WTC11 (cell line): ENCODE measurements at regions not wholly inside any gene's neighbourhood (a gene's known extent, or its start where the extent isn't known, plus 50 kb on each side); places are given as distances from the start of the nearest gene placed in this dataset.
"Not testable (repeated sequence)": the region's sequence is repeated elsewhere in the genome, so short reads cannot be mapped to it uniquely, and the experiment has no call there.

Experiments used
- ATAC-seq: fragments of 200-7000 bp; cut with Tn5 transposase; 2 replicates; pipeline ENCODE4 v1.10.0; 2021; ENCODE audit warnings: mild to moderate bottlenecking, moderate library complexity
- CTCF ChIA-PET: fragments of 300-600 bp; sonication (Branson Sonifier 250); formaldehyde crosslinking; loops from one replicate; lab custom pipeline; 2021; ENCODE audit warnings: antibody characterized with exemption; lab: Charles Lee
- POLR2A ChIA-PET: fragments of 350-600 bp; sonication (Branson Sonifier 250); formaldehyde crosslinking; loops from one replicate; lab custom pipeline; 2021; ENCODE audit warnings: antibody characterized with exemption; lab: Charles Lee
- DNase-seq: peaks from one replicate; pipeline ENCODE4 v3.0.0; 2021; ENCODE audit warnings: low spot score
- H3K27ac Mint-ChIP-seq: 2 replicates; pipeline ENCODE4 v1.8.0; 2021; ENCODE audit warnings: mixed read lengths
- H3K27me3 Mint-ChIP-seq: 2 replicates; pipeline ENCODE4 v1.8.0; 2021; ENCODE audit warnings: low read depth, mild to moderate bottlenecking, moderate library complexity, mixed read lengths
- H3K36me3 Mint-ChIP-seq: 2 replicates; pipeline ENCODE4 v1.8.0; 2021; ENCODE audit warnings: mixed read lengths
- H3K4me1 Mint-ChIP-seq: 2 replicates; pipeline ENCODE4 v1.8.0; 2022; ENCODE audit warnings: mixed read lengths
- H3K4me3 Mint-ChIP-seq: 2 replicates; pipeline ENCODE4 v1.8.0; 2021; ENCODE audit warnings: mild to moderate bottlenecking, moderate library complexity, mixed read lengths
- H3K9me3 Mint-ChIP-seq: 2 replicates; pipeline ENCODE4 v1.8.0; 2021; ENCODE audit warnings: mixed read lengths
- CBFB ChIP-seq: sonication (generic); formaldehyde crosslinking; IDR thresholded peaks from 2 replicates; pipeline ENCODE4 v1.8.1; 2022; ENCODE audit warnings: mild to moderate bottlenecking, low read depth, missing genetic modification reagents
- CREB1 ChIP-seq: sonication (generic); formaldehyde crosslinking; IDR thresholded peaks from 2 replicates; pipeline ENCODE4 v1.8.0; 2023; ENCODE audit warnings: mild to moderate bottlenecking, missing genetic modification reagents
- ELF4 ChIP-seq: sonication (generic); formaldehyde crosslinking; IDR thresholded peaks from 2 replicates; pipeline ENCODE4 v1.8.1; 2022; ENCODE audit warnings: low read depth, mild to moderate bottlenecking, moderate library complexity, missing genetic modification reagents
- HMGA2 ChIP-seq: fragments of 250-450 bp; sonication (Bioruptor Pico); IDR thresholded peaks from 2 replicates; pipeline ENCODE4 v1.4.0; 2021; ENCODE audit warnings: mild to moderate bottlenecking, moderate library complexity
- KAT7 ChIP-seq: sonication (generic); formaldehyde crosslinking; IDR thresholded peaks from 2 replicates; pipeline ENCODE4 v1.8.1; 2023; ENCODE audit warnings: missing genetic modification reagents, mild to moderate bottlenecking, borderline replicate concordance
- NR1H2 ChIP-seq: sonication (generic); formaldehyde crosslinking; IDR thresholded peaks from 2 replicates; pipeline ENCODE4 v1.9.0; 2021; ENCODE audit warnings: mild to moderate bottlenecking, moderate library complexity, missing genetic modification reagents
- NR2C2 ChIP-seq: sonication (generic); formaldehyde crosslinking; IDR thresholded peaks from 2 replicates; pipeline ENCODE4 v1.8.0; 2022; ENCODE audit warnings: mild to moderate bottlenecking, missing genetic modification reagents
- PRRX2 ChIP-seq: fragments of 250-450 bp; sonication (Bioruptor Pico); IDR thresholded peaks from 2 replicates; pipeline ENCODE4 v1.8.0; 2021; ENCODE audit warnings: mild to moderate bottlenecking
- TEAD1 ChIP-seq: sonication (generic); formaldehyde crosslinking; IDR thresholded peaks from 2 replicates; pipeline ENCODE4 v1.8.0; 2022; ENCODE audit warnings: mild to moderate bottlenecking, missing genetic modification reagents
- TP53 ChIP-seq: sonication (generic); formaldehyde crosslinking; IDR thresholded peaks from 2 replicates; pipeline ENCODE4 v1.8.1; 2023; ENCODE audit warnings: mild to moderate bottlenecking, missing genetic modification reagents
- ZBTB21 ChIP-seq: sonication (generic); formaldehyde crosslinking; IDR thresholded peaks from 2 replicates; pipeline ENCODE4 v1.8.1; 2023; ENCODE audit warnings: mild to moderate bottlenecking, missing genetic modification reagents, borderline replicate concordance
- ZNF423 ChIP-seq: fragments of 250-450 bp; sonication (Bioruptor Pico); IDR thresholded peaks from 2 replicates; pipeline ENCODE4 v2.1.2; 2022; ENCODE audit warnings: mild to moderate bottlenecking, moderate library complexity
- TF ChIP-seq, protein P1 (sequence below): sonication (generic); formaldehyde crosslinking; IDR thresholded peaks from 2 replicates; pipeline ENCODE4 v1.8.1; 2022; ENCODE audit warnings: low read depth, missing genetic modification reagents, borderline replicate concordance
- TF ChIP-seq, protein P2 (sequence below): sonication (generic); formaldehyde crosslinking; IDR thresholded peaks from 2 replicates; pipeline ENCODE4 v1.8.0; 2023; ENCODE audit warnings: mild to moderate bottlenecking, missing genetic modification reagents
- TF ChIP-seq, protein P3 (sequence below): sonication (generic); formaldehyde crosslinking; IDR thresholded peaks from 2 replicates; pipeline ENCODE4 v1.8.0; 2022; ENCODE audit warnings: mild to moderate bottlenecking, missing genetic modification reagents
- TF ChIP-seq, protein P4 (sequence below): sonication (generic); formaldehyde crosslinking; IDR thresholded peaks from 2 replicates; pipeline ENCODE4 v1.8.1; 2023; ENCODE audit warnings: mild to moderate bottlenecking, missing genetic modification reagents, moderate library complexity
- TF ChIP-seq, protein P5 (sequence below): sonication (generic); formaldehyde crosslinking; IDR thresholded peaks from 2 replicates; pipeline ENCODE4 v1.8.1; 2023; ENCODE audit warnings: mild to moderate bottlenecking, missing genetic modification reagents
- TF ChIP-seq, protein P6 (sequence below): fragments of 250-450 bp; sonication (Bioruptor Pico); IDR thresholded peaks from 2 replicates; pipeline ENCODE4 v1.9.0; 2021; ENCODE audit warnings: moderate library complexity, mild to moderate bottlenecking, inconsistent platforms, borderline replicate concordance
- TF ChIP-seq, protein P7 (sequence below): sonication (generic); formaldehyde crosslinking; IDR thresholded peaks from 2 replicates; pipeline ENCODE4 v1.8.1; 2023; ENCODE audit warnings: mild to moderate bottlenecking, missing genetic modification reagents

DNA sequence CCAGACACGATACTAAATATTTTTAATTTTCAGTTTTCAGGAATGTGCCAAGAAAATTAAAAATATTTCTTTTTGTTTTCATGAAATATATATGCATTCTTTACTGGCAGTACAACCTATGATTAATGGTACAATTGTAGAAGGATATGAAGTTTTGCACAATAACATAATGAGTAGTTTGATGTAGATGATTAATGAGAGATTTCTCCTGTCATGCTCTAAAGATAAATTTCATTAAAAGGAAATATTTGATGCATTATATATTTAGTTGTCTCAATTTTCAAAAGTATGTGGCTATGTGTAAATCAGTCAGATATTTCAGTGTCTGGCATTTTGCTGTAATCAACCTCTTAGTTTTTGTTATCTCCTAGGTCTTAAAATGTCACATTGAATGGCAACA, 940.2 kb upstream of the MDGA2 start:
- Mint-ChIP-seq H3K27me3 (no peaks in the 10 kb centered on the region; the same call in 1 of the 2 replicates), H3K4me3 (no peak overlapping the region), H3K36me3 (peaks cover 26% of the 10 kb centered on the region), H3K4me1 (no peaks in the 10 kb centered on the region), H3K9me3 (peaks cover 38% of the 10 kb centered on the region), H3K27ac (no peak overlapping the region)
- TF ChIP-seq, protein P1, sequence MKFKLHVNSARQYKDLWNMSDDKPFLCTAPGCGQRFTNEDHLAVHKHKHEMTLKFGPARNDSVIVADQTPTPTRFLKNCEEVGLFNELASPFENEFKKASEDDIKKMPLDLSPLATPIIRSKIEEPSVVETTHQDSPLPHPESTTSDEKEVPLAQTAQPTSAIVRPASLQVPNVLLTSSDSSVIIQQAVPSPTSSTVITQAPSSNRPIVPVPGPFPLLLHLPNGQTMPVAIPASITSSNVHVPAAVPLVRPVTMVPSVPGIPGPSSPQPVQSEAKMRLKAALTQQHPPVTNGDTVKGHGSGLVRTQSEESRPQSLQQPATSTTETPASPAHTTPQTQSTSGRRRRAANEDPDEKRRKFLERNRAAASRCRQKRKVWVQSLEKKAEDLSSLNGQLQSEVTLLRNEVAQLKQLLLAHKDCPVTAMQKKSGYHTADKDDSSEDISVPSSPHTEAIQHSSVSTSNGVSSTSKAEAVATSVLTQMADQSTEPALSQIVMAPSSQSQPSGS (CRISPR knock-in tag), result no peak
- TF ChIP-seq TP53 (CRISPR knock-in tag) (no peak), TEAD1 (CRISPR knock-in tag) (no peak), CREB1 (CRISPR knock-in tag) (no peak), ZBTB21 (CRISPR knock-in tag) (no peak)
- TF ChIP-seq, protein P2, sequence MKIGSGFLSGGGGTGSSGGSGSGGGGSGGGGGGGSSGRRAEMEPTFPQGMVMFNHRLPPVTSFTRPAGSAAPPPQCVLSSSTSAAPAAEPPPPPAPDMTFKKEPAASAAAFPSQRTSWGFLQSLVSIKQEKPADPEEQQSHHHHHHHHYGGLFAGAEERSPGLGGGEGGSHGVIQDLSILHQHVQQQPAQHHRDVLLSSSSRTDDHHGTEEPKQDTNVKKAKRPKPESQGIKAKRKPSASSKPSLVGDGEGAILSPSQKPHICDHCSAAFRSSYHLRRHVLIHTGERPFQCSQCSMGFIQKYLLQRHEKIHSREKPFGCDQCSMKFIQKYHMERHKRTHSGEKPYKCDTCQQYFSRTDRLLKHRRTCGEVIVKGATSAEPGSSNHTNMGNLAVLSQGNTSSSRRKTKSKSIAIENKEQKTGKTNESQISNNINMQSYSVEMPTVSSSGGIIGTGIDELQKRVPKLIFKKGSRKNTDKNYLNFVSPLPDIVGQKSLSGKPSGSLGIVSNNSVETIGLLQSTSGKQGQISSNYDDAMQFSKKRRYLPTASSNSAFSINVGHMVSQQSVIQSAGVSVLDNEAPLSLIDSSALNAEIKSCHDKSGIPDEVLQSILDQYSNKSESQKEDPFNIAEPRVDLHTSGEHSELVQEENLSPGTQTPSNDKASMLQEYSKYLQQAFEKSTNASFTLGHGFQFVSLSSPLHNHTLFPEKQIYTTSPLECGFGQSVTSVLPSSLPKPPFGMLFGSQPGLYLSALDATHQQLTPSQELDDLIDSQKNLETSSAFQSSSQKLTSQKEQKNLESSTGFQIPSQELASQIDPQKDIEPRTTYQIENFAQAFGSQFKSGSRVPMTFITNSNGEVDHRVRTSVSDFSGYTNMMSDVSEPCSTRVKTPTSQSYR (CRISPR knock-in tag), result no peak
- TF ChIP-seq, protein P3, sequence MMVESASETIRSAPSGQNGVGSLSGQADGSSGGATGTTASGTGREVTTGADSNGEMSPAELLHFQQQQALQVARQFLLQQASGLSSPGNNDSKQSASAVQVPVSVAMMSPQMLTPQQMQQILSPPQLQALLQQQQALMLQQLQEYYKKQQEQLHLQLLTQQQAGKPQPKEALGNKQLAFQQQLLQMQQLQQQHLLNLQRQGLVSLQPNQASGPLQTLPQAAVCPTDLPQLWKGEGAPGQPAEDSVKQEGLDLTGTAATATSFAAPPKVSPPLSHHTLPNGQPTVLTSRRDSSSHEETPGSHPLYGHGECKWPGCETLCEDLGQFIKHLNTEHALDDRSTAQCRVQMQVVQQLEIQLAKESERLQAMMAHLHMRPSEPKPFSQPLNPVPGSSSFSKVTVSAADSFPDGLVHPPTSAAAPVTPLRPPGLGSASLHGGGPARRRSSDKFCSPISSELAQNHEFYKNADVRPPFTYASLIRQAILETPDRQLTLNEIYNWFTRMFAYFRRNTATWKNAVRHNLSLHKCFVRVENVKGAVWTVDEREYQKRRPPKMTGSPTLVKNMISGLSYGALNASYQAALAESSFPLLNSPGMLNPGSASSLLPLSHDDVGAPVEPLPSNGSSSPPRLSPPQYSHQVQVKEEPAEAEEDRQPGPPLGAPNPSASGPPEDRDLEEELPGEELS (CRISPR knock-in tag), result no peak
- ChIA-PET POLR2A (no interaction called here), CTCF (no interaction called here)
- DNase-seq (no peak), ATAC-seq (no peak)

DNA sequence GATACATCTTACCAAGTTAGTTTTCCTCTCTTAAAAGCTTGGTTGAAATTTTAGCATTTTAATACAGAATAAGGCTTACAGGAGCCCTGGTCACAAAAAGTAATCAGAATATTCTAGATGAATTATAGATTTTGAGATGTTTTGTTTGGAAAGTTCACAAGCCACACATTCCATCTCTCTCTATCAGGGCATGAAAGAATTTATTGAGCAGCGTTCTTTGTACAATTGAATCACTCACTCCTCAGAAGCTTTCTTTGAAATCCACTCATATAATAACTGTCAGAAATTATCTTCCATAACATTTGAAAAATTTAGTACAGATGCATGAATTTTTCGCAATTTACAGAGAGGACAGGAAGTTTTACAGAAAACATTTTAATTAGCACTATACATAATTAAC, 938.6 kb upstream of the MDGA2 start:
- DNase-seq, result no peak
- H3K4me1 Mint-ChIP-seq, result no peaks in the 10 kb centered on the region
- H3K4me3 Mint-ChIP-seq, result no peak overlapping the region
- H3K36me3 Mint-ChIP-seq, result peaks cover 30% of the 10 kb centered on the region
- peaks cover 50% of the 10 kb centered on the region for H3K9me3 Mint-ChIP-seq
- H3K27me3 Mint-ChIP-seq, result peaks cover 7% of the 10 kb centered on the region; the same call in 1 of the 2 replicates
- no peak for TF ChIP-seq ZNF423 (CRISPR knock-in tag)
- TF ChIP-seq, protein P4, sequence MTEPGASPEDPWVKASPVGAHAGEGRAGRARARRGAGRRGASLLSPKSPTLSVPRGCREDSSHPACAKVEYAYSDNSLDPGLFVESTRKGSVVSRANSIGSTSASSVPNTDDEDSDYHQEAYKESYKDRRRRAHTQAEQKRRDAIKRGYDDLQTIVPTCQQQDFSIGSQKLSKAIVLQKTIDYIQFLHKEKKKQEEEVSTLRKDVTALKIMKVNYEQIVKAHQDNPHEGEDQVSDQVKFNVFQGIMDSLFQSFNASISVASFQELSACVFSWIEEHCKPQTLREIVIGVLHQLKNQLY (CRISPR knock-in tag), result no peak
- no peak for TF ChIP-seq CBFB (CRISPR knock-in tag)
- no peak for TF ChIP-seq NR1H2 (CRISPR knock-in tag)
- TF ChIP-seq, protein P5, sequence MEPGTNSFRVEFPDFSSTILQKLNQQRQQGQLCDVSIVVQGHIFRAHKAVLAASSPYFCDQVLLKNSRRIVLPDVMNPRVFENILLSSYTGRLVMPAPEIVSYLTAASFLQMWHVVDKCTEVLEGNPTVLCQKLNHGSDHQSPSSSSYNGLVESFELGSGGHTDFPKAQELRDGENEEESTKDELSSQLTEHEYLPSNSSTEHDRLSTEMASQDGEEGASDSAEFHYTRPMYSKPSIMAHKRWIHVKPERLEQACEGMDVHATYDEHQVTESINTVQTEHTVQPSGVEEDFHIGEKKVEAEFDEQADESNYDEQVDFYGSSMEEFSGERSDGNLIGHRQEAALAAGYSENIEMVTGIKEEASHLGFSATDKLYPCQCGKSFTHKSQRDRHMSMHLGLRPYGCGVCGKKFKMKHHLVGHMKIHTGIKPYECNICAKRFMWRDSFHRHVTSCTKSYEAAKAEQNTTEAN (CRISPR knock-in tag), result no peak
- no peak for TF ChIP-seq HMGA2 (CRISPR knock-in tag)
- no peak for TF ChIP-seq PRRX2 (CRISPR knock-in tag)
- TF ChIP-seq, protein P6, sequence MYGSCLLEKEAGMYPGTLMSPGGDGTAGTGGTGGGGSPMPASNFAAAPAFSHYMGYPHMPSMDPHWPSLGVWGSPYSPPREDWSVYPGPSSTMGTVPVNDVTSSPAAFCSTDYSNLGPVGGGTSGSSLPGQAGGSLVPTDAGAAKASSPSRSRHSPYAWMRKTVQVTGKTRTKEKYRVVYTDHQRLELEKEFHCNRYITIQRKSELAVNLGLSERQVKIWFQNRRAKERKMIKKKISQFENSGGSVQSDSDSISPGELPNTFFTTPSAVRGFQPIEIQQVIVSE (CRISPR knock-in tag), result no peak
- TF ChIP-seq, protein P3 (CRISPR knock-in tag), result no peak
- no peak for TF ChIP-seq ELF4
- TF ChIP-seq, protein P7, sequence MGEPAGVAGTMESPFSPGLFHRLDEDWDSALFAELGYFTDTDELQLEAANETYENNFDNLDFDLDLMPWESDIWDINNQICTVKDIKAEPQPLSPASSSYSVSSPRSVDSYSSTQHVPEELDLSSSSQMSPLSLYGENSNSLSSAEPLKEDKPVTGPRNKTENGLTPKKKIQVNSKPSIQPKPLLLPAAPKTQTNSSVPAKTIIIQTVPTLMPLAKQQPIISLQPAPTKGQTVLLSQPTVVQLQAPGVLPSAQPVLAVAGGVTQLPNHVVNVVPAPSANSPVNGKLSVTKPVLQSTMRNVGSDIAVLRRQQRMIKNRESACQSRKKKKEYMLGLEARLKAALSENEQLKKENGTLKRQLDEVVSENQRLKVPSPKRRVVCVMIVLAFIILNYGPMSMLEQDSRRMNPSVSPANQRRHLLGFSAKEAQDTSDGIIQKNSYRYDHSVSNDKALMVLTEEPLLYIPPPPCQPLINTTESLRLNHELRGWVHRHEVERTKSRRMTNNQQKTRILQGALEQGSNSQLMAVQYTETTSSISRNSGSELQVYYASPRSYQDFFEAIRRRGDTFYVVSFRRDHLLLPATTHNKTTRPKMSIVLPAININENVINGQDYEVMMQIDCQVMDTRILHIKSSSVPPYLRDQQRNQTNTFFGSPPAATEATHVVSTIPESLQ (CRISPR knock-in tag), result no peak
- no peak for TF ChIP-seq KAT7 (CRISPR knock-in tag)
- TF ChIP-seq NR2C2 (CRISPR knock-in tag), result no peak
- no peak for TF ChIP-seq ZBTB21 (CRISPR knock-in tag)
- TF ChIP-seq, all 79 proteins: peak for 0
- no peak overlapping the region for H3K27ac Mint-ChIP-seq
- no peak for ATAC-seq
- ChIA-PET CTCF (no interaction called here), POLR2A (no interaction called here)

DNA sequence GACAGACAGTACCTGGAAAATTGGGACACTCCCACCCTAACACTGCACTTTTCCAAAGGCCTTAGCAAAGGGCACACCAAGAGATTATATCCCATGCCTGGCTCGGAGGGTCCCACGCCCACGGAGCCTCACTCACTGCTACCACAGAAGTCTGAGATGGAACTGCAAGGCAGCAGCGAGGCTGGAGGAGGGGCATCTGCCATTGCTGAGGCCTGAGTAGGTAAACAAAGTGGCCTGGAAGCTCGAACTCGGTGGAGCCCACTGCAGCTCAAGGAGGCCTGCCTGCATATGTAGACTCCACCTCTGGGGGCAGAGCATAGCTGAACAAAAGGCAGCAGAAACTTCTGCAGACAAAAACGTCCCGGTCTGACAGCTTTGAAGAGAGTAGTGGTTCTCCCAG, 931.6 kb upstream of the MDGA2 start:
- ATAC-seq, CTCF ChIA-PET, H3K4me1 Mint-ChIP-seq, H3K27ac Mint-ChIP-seq, H3K4me3 Mint-ChIP-seq, POLR2A ChIA-PET: not testable (repeated sequence)
- H3K36me3 Mint-ChIP-seq, result peaks cover 33% of the 10 kb centered on the region
- peaks cover 16% of the 10 kb centered on the region for H3K27me3 Mint-ChIP-seq
- peak; percentile 20 for DNase-seq
- peaks cover 49% of the 10 kb centered on the region for H3K9me3 Mint-ChIP-seq
